HG03103 (cell line): ENCODE measurements at regions not wholly inside any gene's neighbourhood (a gene's known extent, or its start where the extent isn't known, plus 50 kb on each side); places are given as distances from the start of the nearest gene placed in this dataset.

Experiments used
- ATAC-seq: cut with Tn5 transposase; IDR thresholded peaks from one replicate; pipeline ENCODE4 v1.9.1; 2021; ENCODE audit warnings: low read depth; ENCODE audit not compliant: unreplicated experiment

GRCh38 chr5:155733935-155734334 is 593.0 kb upstream of the SGCD start:
- no peak for ATAC-seq

GRCh38 chr5:155735388-155735787 is 591.6 kb upstream of the SGCD start:
- ATAC-seq: no peak

- ATAC-seq: no peak
These were observed 588.3 kb upstream of the SGCD start for GRCh38 chr5:155738616-155739015.

GRCh38 chr5:155746367-155747038 is 580.5 kb upstream of the SGCD start:
- ATAC-seq: no peak

GRCh38 chr5:155750101-155750500 is 576.9 kb upstream of the SGCD start:
- ATAC-seq: no peak

- no peak for ATAC-seq
These were observed 576.4 kb upstream of the SGCD start for GRCh38 chr5:155750571-155750970.

GRCh38 chr5:155753943-155754581 is 572.9 kb upstream of the SGCD start:
- ATAC-seq: no peak

GRCh38 chr5:155759252-155759651 is 567.7 kb upstream of the SGCD start:
- ATAC-seq: no peak

- ATAC-seq: no peak
These were observed 567.0 kb upstream of the SGCD start for GRCh38 chr5:155759984-155760383.

- ATAC-seq: no peak
These were observed 565.5 kb upstream of the SGCD start for GRCh38 chr5:155761502-155761901.

GRCh38 chr5:155765715-155766114 is 561.2 kb upstream of the SGCD start:
- ATAC-seq: no peak

- ATAC-seq: no peak
These were observed 559.5 kb upstream of the SGCD start for GRCh38 chr5:155767470-155767869.

- no peak for ATAC-seq
These were observed 558.6 kb upstream of the SGCD start for GRCh38 chr5:155768332-155768731.

GRCh38 chr5:155772009-155772662 is 554.8 kb upstream of the SGCD start:
- no peak for ATAC-seq

GRCh38 chr5:155773680-155774079 is 553.3 kb upstream of the SGCD start:
- ATAC-seq: no peak

- no peak for ATAC-seq
These were observed 546.7 kb upstream of the SGCD start for GRCh38 chr5:155780260-155780659.

- no peak for ATAC-seq
These were observed 543.7 kb upstream of the SGCD start for GRCh38 chr5:155783246-155783645.

GRCh38 chr5:155783791-155784190 is 543.2 kb upstream of the SGCD start:
- ATAC-seq: no peak

GRCh38 chr5:155786108-155786507 is 540.9 kb upstream of the SGCD start:
- no peak for ATAC-seq

- ATAC-seq: no peak
These were observed 534.1 kb upstream of the SGCD start for GRCh38 chr5:155792873-155793272.

GRCh38 chr5:155794795-155795194 is 532.2 kb upstream of the SGCD start:
- ATAC-seq: no peak

GRCh38 chr5:155799308-155799707 is 527.7 kb upstream of the SGCD start:
- no peak for ATAC-seq
